GM21423 (cell line): ENCODE measurements at regions not wholly inside any gene's neighbourhood (a gene's known extent, or its start where the extent isn't known, plus 50 kb on each side); places are given as distances from the start of the nearest gene placed in this dataset.

Source experiments
- ATAC-seq: cut with Tn5 transposase; IDR thresholded peaks from one replicate; pipeline ENCODE4 v1.9.1; 2021; ENCODE audit warnings: mild to moderate bottlenecking, moderate library complexity; ENCODE audit not compliant: unreplicated experiment

DNA sequence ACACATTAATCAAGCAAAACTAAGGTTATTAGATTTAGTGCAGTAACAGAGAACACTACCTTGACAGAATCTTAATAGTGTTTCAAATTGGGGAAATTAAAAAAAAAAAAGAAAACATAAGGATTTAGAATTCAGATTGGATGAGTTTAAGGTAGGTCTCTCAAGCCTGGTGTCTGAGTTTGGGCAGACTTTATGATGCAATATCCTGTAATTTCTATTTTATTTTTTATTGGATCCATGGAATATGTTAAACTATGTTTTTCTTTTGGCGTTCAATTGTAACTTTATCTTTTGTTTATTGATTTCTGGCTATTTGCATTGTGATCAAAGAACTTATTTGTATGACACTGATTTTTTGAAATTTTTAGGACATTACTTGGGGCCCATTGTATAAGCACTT lies 394.1 kb upstream of the NETO1 start:
- no peak for ATAC-seq

DNA sequence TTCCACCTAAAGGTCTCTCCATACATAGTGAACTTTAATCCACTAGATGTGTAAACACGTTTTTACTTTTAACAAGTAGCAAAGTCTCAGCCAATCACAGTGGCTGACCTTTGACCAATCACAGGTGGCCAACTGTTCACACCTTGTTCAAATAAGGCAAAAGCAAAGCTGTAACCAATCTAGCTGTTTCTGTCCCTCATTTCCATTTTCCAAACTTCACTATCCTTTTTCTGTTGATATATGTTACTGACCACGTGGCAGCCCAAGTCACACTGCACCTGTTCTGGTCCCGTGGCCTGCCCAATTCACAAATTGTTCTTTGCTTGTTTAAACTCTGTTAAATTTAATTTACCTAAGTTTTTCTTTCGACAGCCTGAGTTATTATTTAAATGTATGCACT lies 393.5 kb upstream of the NETO1 start:
- no peak for ATAC-seq

DNA sequence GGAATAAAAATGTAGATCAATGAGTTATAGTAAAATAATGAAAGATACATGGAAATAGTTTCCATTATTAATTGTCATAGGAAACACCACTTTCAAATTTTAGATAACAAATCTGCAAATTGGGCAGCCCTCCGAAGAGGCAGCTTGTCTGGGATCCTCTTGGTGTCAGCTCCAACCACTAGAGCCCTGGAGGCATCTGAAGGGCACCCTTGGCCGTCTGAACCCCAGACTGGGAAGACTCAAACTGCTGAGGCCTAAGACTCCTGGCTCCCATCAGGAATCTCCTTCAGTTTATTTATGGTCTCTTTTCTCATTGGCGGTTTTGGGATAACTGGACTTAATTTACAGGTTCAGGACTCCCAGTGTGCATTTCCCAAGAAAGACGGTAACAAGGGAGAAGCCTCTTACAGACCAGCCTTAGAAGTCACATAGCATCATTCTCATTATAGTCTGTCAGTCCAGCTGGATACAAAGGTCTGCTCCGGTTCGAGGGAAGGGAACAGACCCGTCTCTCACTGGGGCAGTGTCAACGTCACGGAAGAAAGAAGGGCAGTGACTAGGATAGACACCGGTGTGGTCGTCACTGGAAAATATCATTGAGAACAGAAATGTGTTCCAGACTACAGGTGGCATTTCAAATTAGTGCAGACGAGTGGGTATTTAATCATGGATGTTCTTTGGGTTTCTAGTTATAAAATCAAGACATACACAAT lies 390.7 kb upstream of the NETO1 start:
- ATAC-seq = no peak

- ATAC-seq = no peak
Observed at GRCh38 chr18:73254564-73254963, 386.8 kb upstream of the NETO1 start.

DNA sequence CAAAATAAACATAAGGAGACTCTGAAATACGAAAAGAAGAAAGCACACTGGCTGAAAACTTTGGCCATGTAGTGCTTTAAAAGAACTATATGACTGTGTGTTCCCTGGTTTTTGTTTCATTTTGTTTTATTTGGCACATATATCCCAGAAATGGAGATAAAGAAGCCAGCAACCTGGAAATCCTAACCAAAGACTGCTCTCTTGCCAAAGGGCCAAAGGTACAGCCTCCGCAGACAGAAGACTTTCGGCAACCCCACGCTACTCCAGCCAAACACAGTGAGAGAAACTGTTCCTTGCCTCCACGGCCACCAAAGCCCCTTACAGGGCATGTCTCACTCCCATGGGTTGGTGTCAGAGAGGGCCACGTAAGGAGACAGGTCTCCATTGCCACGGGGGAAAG lies 381.2 kb upstream of the NETO1 start:
- no peak for ATAC-seq

- ATAC-seq = no peak
Observed at GRCh38 chr18:73246763-73247162, 379.0 kb upstream of the NETO1 start.

DNA sequence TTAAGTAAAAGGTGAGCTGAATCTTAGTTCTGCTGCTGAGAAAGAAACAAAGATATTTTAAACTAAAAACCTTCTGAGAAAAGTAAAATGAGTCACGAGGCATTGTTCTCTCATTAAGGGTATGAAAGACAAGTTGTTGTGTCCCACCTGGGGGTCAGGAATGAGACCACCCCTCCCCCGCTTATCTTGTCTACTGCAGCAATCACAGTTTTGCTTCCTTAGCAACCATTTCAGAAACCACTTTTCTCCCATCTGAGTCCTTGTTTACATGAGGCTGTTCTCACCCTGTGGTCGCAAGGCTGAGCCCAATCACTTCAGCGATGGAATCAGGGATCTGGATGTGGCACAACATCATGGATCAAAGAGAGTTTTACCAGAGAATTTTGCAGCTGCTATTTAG lies 377.6 kb upstream of the NETO1 start:
- no peak for ATAC-seq

DNA sequence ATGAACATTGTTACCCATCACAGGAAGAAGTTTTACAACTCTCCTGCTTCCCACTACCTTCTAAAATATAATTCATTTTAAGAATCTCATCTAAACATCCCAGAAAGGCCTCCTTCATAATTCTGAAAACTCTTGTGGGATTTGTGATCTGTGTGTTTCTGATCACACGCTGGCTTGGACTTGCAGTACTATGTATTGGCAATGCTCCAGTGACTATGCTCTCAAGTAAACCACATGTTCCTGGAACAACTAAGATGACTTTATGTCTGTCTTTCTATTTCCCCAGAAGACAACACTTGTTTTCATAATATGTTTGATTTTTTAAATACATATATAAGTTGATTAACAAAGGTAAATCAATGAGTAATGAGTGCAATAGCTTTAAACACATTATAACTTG lies 376.6 kb upstream of the NETO1 start:
- no peak for ATAC-seq

DNA sequence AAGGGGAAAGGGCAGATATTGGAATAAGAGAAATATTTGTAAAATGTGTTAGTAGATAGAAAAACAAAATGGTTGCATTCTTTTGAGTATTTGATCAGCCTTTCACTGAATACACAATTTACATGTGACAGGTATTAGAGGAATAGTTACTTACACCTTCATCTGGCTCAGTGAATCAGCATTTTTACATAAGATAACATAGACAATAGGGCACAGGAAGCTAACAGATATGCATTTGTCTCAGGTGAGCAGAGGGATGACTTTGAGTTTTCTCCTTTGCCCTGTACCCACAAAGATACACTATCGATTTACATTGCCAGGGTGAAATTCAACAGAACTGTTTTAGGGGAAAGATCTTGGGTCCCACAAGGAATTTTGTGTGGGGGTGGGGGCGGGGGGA lies 373.1 kb upstream of the NETO1 start:
- no peak for ATAC-seq

- no peak for ATAC-seq
Observed at GRCh38 chr18:73235921-73236320, 368.1 kb upstream of the NETO1 start.

GRCh38 chr18:73235491-73235890 lies 367.7 kb upstream of the NETO1 start:
- peak; percentile 78 for ATAC-seq

DNA sequence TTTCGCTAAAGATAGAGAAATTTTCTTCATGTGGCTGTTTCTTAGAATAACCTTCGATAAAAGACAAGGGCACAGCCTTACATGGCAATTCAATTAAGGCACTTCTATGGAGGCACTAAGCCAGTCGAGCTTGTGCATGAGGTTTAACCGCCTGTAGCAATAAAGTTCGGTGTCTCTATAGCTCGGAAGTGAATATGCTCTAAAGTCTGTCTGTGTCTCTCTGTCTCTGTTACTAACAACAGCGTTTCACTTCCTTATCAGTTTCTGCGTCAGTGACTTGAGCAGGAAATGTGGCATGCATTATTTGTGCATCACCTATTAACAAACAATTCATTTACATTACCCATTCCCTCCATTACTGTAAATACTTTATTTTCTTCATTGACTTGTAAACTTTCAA lies 365.1 kb upstream of the NETO1 start:
- ATAC-seq = peak; percentile 85

- ATAC-seq = no peak
Observed at GRCh38 chr18:73220663-73221062, 352.9 kb upstream of the NETO1 start.

- no peak for ATAC-seq
Observed at GRCh38 chr18:73218293-73218692, 350.5 kb upstream of the NETO1 start.

- no peak for ATAC-seq
Observed at GRCh38 chr18:73214970-73215369, 347.2 kb upstream of the NETO1 start.

- no peak for ATAC-seq
Observed at GRCh38 chr18:73212442-73212841, 344.7 kb upstream of the NETO1 start.

DNA sequence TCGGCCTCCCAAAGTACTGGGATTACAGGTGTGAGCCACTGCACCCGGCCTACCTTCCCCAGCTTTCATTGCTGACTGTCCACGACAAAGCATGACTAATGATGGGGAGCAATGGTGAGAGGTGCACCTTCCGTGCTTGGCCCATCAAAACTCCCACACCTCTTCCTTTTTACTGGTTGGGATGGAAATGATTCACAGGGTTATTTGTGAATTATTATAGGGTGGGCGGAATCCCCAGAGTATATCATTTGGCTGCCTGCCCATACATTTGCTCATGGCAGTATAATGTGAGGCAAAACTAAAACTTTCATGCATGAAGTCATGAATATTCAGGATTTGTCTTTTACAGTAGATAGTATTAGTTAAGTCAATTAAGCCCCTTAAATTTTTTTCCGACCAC lies 334.2 kb upstream of the NETO1 start:
- no peak for ATAC-seq

- no peak for ATAC-seq
Observed at GRCh38 chr18:73199151-73199550, 331.4 kb upstream of the NETO1 start.

- ATAC-seq = no peak
Observed at GRCh38 chr18:73189718-73190117, 321.9 kb upstream of the NETO1 start.

- no peak for ATAC-seq
Observed at GRCh38 chr18:73168236-73168635, 300.4 kb upstream of the NETO1 start.

GRCh38 chr18:73164430-73164829 lies 296.6 kb upstream of the NETO1 start:
- no peak for ATAC-seq

DNA sequence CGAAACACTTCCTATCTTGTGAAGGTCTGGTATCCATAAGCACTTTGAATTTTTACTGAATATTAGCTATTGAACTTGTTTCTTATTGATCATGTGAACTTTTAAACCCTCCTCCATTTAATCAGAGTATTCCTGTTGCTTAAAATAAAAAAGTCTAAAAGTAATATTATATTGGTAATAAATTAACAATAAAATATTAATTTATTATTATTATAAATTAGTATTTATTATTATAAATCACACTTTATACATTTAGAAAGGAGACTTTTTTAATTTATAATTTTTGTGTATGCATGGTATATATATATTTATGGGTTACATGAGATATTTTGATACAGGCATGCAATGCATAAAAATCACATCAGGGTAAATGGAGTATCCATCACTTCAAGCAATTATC lies 295.4 kb upstream of the NETO1 start:
- ATAC-seq = no peak

DNA sequence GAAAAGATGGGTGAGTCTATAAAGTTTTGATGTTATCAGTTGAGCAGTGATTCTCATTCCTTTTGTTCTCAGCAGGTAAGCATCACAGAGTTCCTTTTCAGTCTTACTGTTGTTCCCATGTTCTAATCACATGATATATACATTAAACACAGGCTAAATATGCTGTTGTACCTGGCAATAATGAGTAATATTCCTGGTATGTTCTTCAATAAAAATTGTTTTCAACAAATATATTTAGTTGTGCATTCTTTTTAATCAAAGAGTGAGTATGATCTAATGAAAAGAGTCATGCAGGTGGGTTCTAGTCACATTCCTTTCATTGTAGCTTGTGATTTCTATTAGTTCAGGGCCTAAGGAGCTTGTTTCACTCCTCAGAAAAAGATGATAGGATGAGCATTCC lies 288.3 kb upstream of the NETO1 start:
- no peak for ATAC-seq
